Embryonic facial prominence (tissue), 1 donor: ENCODE measurements at regions not wholly inside any gene's neighbourhood (a gene's known extent, or its start where the extent isn't known, plus 50 kb on each side); places are given as distances from the start of the nearest gene placed in this dataset.
"Not testable (repeated sequence)": the region's sequence is repeated elsewhere in the genome, so short reads cannot be mapped to it uniquely, and the experiment has no call there.

Experiments used
- DNase-seq: peaks from one replicate; pipeline ENCODE4 v3.0.0-alpha.2; 2016; ENCODE audit errors: extremely low spot score

DNA sequence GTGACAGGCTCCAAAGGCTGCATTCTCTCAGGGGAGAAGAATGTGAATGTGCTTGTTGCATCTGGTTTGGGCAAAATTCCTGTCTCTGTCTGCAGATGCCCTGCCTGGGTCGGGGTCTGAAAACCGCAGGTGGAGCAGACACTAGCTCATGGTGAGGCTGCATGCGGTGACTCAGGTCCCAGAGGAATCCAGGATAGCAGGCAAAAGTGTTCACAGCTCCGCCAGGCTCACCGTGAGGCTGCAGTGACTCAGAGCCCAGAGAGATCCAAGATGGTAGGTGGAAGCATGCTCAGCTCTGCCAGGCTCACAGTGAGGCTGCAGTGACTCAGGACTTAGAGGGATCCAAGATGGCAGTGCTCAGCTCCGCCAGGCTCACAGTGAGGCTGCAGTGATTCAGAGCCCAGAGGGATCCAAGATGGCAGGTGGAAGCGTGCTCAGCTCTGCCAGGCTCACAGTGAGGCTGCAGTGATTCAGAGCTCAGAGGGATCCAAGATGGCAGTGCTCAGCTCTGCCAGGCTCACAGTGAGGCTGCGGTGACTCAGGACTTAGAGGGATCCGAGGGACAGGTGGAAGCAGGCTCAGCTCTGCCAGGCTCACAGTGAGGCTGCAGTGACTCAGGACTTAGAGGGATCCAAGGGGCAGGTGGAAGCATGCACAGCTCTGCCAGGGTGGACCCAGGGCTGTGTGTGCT, 200.5 kb downstream of the ACKR3 start:
- no peak for DNase-seq

DNA sequence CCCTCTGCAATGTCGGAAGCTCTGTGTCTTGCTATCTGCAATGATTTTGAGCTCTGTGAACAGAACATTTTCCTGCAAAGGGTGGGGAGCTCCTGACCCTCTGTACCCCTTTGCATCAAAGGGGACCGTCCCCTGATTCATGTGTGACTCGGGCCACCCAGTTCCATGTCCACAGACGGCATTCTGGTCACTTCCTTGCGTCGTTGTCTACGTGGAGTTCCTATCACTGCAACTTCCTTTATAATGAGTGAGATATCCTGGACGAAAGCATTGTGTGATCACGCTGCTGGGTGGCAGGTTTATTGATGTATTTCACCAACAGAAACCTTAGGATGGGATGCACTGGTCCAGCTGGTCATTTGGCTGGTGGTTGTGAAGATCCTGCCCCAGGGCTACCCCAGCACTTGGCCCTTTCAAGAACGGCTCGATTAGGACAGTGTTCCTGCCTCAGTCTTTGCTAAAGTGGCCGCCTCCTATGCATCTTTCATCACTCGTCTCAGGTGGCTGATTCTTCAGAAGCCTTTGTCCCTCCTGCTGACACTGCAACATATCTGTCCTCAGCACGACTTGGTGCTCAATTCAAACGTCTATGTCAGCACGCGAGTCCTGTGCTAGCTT, 202.7 kb downstream of the ACKR3 start:
- no peak for DNase-seq

DNA sequence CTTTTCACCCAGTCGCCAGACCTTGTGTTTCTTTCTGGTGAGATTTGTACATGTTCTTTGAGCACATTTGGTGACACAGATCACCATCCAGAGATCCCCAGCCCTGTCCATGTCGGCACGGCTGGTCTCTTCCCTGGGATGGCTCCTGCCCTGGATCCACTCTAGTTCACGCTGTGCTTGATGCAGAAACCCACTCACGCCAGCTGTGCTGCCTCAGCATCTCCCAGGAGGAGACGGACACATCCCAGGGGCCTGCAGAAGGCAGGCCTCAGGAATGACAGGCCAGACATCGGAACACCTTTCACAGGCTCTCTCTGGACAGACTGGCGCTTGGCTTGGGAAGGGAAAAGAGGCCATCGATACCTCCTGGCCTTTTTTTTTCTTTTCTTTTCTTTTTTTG, 203.6 kb downstream of the ACKR3 start:
- DNase-seq: no peak

DNA sequence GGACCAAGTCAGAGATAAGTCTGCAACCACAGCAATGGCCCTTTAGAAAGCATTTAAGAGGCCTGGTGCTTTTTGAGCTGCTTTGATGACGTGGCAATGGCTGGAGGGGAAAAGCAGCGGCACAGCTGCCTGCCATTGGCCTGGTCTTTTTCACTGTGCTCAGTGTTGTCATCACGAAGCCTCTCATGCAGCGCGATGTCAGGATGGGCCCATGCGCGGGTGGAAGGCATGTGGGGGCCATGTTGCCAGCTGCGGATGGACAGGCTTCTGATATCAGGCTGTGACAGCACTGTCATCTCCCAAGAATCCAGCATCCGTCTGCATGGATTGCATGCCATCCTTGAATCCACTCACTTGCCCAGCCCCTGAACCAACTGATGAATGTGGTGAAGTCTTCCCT, 204.5 kb downstream of the ACKR3 start:
- no peak for DNase-seq

DNA sequence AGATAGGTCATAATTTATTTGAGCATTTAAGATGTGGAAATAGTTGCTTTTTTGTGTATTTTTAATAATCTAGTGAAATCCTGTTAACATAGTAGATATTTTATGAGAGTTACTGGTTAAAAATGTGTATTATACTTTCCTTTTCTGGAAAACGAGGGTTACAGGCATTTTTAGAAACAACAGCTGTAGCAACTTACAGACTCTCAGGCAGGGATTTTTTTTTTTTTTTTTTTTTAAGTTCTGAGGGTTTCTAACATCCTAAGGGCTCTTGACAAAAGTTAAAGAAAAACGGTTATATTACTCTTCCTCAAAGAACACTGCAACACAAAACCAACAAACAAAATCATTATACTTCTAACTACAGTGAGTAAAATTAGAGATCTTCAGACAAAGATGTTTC, 205.9 kb downstream of the ACKR3 start:
- no peak for DNase-seq

DNA sequence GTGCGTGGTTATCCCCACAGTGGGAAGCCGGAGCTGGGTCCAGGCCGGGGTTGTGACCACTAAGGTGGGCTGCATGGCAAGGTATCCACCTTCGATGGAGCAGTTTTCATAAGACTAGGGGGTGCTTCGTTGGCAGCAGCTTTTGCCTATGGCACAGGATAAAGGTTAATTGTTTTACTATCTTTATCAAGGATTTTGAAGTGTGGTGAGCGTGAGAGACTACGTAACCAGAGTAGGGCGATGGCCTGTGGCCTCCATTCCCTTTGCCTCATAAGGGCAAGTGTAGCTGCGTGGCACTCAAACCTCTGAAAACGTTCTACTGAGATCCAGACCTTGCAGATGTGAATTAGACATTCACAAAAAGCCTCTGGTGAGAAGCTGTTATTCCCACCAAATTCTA, 206.6 kb downstream of the ACKR3 start:
- no peak for DNase-seq

DNA sequence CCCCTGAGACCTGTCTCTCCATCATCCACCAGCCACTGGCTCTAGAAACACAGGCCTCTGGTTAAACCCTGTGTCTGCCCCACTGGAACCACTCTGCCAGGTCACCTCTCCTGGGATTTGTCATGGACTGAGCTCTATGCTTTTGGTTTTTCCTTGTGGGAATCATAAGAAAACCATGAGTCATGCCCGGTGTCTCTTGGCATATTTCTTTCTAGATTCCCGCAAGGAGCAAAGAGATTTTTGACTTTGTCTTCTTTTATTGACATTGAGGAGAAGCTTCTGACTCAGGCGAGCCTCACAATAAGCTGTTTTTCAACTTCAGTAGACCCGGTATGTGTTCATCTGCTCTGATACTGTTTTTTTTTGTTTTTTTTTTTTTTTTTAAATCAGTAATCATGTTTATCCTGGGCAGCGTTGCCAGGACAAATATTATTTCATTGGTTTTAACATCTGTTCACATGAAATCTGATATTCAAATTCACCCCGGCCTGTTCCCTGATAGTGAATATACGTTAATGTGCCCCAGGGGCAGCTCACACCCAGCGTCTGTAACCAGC, 207.1 kb downstream of the ACKR3 start:
- no peak for DNase-seq

DNA sequence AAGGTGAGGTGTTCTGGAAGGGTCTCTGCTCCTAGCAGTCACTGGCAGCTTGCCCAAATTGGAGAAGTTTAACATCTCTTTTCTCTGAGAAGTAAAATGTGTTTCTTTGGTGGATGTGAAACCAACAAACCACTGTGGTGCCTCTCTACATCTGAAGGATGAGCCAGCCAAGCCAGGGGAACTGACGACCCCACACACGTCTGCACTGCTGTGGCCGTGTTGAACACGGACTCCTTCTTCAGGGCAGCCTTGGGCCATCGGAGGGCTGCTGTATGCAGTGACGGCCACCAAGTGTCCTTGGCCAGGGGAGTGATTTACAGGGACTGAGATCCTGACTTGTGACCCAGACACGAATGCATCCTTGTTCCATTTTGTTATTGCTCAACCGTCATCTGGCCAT, 207.8 kb downstream of the ACKR3 start:
- no peak for DNase-seq

DNA sequence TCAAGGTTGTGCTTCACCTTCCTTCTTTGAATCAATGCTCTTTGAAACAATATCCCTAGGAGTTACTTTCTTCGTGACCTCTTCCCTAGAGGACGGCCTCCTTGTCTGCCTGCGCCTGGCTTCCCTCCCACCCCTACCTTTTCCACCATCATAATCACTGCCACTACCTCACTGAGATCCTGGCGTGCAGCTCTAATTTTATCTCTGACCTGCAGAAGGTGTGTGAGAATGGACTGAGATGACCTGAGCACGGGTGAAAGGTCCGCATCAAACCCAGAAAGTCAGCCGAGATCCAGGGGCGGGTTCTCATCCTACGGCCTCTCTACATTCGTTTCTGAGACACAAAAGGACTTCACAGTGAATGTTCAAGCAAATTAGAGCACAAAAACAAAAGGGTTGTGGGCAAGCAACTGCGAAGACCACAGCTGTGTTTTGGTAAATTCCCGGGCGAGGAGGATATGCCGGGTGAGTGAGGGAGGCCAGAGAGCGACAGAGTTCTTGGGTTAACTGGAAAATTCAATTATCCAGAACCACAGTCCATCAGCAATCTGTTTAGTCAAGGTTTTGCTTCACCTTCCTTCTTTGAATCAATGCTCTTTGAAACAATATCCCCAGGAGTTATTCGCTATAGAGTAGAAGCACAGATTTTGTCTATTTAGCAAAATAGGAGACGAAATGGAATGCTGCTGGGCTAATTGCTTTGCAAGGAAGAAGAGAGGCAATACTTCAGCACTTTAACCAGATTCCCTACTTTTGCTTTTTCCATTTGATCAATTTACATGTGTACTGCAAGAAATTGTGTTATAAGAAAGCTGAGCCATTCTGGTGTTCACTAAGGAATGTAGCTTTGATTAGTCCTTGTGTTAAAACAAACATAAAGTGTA, 212.6 kb downstream of the ACKR3 start:
- no peak for DNase-seq

DNA sequence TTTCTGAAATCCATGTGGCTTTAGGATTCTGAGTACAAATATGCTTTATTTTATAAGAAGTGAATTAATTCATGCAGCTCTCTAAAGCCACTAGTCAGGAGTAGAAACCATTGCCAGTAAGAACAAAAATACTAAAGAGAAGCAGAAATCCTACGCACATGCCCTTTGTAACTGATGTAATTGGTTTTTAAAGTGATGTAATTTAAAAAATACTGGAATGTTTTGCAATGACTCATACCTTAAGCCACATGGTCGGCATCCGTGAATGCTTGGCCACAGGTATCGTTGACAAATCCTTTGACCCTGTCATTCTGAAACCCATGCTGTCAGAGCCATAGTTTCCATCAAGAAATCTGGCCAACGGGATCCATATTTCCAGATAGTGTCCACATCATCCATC, 213.3 kb downstream of the ACKR3 start:
- DNase-seq: peak; percentile 66

DNA sequence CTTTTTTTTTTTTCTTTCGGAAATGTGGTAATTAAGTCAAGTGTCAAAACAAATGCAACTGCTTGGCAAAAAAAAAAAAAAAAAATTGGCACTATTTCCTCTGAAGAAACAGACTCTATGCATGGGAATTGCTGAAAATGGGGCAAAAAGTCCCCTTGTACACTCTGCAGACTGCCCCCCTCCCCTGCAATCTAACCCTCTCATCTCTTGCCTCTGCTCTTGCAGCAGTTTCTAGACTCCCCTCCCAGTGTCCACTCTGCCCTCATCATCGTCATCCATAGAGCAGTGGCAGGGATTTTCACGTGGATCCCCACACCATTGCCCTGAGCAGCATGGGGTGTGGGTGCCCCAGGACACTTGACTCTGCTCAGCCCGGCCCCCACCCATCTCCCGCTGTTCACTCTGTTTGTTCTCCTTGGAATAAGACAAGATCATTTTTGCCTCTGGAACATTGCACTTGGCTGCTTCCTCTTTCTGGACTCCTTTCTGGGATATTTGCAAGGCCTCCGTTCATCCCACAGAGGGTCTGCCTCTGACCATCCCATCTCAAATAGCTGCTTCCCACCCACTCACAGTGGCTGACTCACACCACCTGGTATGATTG, 213.9 kb downstream of the ACKR3 start:
- DNase-seq: no peak

DNA sequence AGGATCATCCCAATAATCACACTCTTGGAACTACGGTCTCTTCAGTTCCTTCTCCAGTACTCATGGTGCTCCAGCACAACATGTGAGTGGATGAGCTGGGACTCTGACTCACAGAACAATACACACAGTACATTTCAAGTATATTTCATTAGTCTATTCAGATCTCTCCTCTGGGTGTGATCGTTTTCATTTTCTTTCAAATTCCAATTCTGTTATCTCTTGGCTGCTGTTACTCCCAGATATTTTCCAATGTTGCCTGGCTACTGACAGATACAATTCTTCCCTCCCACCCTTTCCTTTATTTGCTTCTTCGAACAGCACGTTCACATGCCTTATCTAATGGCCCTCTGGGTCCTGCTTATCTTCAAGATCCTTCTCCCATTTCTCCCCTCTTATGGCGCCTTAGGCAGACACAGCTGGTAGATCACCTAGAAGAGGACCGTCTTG, 216.0 kb downstream of the ACKR3 start:
- DNase-seq: no peak

DNA sequence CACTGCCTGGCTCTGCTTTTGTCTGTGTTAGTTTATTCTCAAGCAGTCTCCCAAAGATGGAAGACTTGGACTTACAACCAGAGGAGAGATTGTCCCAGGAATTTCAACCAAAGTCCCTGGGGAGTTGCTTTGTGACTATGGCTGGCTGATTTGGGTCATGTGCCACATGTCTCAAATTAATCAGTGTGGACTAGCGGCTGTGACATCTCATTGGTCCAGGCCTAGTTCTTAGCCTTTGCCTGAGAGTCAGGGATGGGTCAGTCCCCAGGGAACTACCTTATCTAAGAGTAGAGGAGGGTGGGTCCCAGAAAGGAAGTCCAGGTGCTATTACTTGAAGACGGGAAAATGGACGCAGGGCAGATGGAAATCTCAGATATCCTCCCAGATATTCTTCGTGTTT, 217.1 kb downstream of the ACKR3 start:
- DNase-seq: no peak

DNA sequence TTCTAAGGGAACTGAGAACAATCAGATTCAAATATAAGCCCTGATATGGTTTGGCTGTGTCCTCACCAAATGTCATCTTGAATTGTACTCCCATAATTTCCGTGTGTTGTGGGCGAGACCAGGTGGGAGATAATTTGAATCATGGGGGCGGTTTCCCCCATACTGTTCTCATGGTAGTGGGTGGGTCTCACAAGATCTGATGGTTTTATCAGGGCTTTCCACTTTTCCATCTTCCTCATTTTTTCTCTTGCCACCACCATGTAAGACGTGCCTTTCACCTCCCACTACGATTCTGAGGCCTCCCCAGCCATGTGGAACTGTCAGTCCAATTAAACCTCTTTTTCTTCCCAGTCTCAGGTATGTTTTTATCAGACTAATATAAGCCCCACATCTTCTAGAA, 217.8 kb downstream of the ACKR3 start:
- DNase-seq: not testable (repeated sequence)

DNA sequence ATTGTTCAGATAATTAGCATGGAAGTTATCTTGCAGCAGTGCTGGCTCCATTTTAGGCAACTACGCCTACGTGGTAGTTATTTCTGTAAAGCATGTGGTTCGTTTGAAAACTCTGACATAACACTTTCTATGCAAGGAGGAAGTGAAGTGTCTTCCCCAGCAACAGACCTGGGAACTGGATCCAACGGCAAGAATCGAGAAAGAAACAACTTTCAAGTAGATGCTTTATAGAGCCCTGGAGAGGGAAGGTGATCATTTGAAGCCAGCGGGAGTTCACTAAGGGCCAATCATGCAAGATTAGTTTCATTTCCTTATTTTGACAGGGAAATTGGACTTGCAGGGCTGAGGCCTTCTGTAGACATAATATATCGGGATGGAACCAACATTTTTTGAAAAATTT, 218.3 kb downstream of the ACKR3 start:
- no peak for DNase-seq

DNA sequence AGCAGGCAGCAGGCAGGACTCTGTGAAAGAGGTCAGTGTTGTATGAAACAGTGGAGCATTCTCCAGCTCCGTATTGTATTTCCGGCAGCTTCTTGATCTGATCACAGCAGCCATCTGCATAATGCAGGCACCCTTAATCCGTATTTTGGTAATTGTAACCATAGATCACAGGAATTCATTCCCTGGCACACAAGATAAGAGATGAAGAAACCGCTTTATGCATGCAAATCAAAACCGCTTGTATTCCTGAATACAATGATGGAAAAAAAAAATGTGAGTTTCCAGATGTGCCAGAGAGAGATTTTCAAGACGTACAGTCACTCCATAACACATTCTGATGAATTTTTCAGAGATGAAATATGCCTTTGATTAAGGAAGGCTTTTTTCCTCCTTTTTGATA, 221.3 kb downstream of the ACKR3 start:
- no peak for DNase-seq

DNA sequence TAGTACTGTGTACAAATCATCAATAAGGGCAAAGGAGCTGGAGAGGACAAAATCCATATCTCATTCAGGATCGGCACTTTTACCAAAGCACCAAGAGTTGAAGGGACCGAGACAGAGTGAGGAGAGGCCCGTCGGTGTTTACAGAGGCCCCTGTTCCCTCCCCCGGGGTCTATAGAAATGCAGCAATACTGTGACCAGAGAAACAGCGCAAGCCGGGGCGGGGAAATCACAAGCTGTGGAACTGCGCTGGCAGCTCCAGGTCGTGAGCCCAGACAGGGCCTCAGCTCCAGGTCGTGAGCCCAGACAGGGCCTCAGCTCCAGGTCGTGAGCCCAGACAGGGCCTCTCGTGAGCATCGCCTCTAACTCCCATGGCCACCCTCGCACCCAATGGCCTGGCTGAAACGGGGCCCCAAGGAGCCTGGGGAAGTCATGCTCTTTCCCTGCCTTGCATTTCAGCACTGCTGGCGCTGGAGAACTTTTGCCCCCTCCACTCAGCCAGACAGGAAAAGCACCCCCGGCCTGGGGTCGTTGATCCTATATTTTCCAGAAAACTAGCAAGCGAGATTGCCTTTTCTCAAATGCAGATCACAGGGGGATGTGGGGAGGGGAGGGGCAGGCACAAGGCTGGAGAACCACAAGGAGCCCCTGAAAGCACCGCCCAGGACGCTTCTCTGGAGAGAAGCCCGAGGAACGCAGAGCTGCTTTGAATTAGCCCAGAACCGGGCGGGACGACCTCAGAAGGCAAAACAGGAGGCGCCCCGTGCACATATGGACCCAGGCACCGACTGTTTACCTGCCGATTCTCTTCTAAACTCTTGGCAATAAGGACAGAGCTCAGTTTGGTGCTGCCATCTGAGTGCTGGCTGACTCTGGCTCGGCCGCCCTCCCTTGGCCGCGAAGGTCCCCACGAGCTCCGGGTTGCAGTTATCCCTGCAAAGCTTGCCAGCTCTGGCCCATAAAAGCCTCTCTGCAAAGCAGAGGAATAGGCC, 223.7 kb downstream of the ACKR3 start:
- no peak for DNase-seq

DNA sequence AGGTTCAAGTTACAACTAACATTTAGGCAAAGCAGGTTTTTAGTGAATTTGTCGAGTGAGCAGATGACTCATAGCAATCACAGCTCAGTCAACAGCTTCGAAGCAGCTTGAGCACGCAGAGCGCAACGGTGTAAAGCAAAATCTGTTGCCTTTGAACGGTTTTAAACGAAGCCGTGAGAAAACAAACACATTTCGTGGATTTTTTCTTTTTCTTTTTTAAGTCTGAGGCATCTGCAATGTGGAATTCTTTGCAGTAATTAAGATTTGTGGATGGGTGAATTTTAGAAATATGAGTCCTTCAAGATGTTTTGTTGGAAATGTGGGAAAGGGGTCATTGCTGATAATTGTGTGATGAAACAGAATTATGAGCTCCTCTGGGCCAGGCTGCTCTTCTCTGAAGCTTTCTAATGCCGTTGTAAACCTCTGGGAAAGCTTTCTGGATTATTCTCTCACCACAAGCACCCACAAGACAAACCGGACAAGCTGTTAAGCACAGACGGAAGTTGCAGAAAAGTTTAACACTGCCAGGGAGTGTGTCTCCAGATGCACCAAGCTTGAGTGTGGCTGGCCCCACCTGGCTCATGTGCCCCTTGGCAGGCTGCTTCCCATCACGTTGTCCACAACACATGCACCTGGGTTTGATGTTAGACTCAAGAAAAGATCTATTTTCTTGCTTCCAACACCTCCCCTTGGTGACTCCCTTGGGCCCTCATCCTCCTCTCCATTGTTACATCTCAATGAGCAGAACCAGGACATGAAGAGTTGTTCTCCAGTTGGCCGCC, 224.7 kb downstream of the ACKR3 start:
- no peak for DNase-seq

DNA sequence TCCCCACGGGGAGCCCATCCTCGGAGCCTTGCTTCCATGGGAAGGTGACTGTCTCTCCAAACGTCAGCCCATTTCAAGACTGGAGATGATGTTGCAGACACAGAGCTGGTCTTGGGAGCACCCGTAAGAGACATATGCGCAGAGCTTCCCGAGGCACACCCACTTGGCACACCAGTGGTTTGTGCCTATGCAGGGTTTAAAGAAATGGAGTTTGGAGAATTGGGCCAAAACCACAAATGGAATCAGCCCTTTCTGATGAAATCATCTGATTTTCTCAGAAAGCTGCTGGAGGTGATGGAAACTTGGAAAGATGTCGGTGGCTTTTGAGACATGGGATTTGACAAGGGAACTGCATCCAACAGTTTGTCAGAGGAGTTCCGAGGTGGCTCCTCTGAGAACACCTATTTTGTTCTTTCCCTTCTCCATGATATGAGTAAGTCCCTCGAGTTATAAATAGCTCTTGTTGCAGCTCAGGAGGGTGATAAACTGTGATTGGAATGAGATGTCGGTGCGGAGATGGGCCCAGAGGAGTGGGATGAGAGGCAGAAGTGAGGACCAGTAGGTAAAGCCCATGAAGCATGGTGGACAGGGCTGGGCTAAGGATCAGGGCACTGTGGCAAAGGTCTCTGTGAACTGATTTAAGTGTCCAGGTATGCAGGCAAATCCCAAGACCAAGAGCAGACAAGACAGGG, 225.7 kb downstream of the ACKR3 start:
- DNase-seq: no peak

DNA sequence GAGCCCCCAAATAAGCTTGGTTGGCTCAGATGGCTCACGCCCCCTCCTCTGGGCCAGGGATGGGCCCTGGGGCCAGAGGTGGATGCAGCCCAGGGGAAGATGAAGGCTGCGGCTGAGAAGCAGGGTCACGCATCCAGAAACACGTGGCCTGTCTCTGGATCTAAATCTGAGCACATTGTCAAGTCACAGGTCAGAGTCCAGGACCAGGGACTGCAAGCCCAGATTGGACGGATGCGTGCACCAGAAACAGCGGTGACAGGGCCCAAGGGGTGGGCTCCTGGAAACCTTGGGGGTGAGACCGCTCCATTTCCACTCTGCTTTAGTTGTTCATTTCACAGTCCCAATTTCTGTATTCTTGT, 226.2 kb downstream of the ACKR3 start:
- no peak for DNase-seq
